T-helper 2 cell treated with Interferon-gamma antibody and Interleukin-4, amounts not matched to agents 100 ng/mL and 5 ng/mL, for 36 hours (primary cell): ENCODE measurements at regions not wholly inside any gene's neighbourhood (a gene's known extent, or its start where the extent isn't known, plus 50 kb on each side); places are given as distances from the start of the nearest gene placed in this dataset.

Experiments used
- intact Hi-C: fragments of 100-400 bp; cut with micrococcal nuclease; formaldehyde crosslinking; loops from one replicate; pipeline ENCODE4 v1.15.1; 2023

DNA sequence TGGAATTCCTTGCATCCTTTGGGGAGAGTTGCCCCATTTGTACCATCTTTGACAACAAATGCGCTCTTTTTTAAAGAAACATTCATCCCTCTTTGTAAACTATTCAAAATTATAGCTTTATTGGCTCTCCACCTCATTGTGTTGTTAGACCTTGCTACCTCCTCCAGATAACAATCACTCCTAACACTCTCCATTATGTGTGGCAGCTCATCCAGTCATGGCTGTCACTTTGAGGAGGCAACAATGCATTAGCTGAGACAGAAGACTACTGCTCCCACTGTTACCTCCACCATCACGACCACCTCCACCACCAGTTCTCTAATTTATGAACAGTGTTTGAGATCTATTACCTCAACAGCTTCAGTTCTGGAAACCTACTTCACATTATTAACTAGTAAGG is 339.1 kb downstream of the FRK start:
- intact Hi-C loops = no loop called here

DNA sequence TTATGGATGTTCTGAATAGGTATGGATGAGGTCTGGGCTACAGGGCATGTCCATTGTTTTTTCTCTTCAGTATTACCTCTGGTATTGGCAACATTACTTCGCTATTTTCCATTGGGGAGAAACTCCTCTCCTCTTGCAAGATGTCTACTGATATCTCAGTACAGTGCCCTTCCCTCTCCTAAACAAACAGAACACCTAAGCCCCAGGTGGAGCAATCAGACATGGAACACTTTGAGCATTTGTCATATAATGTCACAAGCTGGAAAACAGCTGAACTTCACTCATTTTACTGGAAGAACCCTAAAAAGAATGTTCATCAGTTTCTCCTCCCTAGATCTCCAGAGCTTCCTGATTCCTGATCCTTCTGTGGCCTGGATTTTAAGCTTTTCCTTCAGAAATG is 339.8 kb downstream of the FRK start:
- intact Hi-C loops = no loop called here

DNA sequence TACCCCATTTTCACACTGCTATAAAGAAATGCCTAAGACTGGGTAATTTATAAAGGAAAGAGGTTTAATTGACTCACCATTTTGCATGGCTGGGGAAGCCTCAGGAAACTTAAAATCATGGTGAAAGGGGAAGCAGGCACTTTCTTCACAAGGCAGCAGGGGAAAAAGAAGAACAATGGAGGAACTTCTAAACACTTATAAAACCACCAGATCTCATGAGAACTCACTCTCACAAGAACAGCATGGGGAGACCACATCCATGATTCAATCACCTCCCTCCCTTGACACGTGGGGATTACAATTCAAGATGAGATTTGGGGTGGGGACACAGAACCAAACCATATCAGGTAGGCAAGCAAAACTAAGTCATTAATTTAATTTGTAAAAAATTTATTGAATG is 343.2 kb downstream of the FRK start:
- intact Hi-C loops = no loop called here

DNA sequence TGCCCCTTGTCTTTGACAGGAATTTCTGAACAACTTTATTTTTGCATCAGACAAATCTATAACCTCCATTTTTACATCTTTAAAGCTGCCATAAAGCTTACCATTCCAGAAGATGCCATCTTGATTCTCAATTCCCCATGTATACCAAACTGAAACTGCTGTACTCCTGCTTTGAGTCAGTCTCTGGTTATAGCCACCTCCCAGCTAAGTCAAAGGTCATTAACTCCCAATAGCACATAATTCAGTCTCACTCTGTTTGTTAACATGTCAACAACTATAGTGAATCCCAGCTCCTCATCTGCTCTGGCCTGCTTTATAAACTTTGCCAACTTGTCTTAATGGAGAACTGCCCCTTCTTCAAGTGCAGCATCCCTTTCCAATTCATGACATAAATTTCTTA is 343.6 kb downstream of the FRK start:
- intact Hi-C loops = no loop called here

DNA sequence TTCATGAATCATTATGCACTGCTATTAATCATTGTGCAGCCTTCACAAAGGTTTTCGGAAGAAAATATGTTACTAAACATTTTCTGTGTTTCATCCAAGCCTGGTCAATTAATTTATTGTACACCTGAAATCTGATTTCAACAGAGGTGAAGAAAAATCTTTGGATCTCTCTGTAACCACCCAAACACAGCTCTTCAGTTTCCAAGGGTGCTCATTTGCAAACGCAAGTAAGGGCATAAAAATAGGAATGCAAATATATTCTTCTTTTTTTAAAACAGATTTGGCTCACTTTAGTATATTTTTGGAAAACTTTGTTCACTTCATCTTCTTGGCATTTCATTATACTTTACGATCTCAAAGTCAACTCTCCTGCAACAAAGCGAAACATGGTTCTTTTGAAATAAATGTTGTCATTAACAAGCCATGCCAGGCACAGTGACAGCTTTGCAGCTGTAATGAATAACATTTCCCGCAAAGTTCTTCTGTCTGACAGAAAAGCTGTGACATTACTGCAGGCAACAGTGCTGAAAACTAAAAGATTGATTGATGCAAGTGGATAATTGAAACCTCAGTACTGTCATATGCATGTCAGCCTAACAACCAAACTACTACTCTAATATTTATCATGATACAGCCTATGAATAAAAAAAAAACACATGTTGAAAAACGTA is 348.3 kb downstream of the FRK start:
- intact Hi-C loops = no loop called here

DNA sequence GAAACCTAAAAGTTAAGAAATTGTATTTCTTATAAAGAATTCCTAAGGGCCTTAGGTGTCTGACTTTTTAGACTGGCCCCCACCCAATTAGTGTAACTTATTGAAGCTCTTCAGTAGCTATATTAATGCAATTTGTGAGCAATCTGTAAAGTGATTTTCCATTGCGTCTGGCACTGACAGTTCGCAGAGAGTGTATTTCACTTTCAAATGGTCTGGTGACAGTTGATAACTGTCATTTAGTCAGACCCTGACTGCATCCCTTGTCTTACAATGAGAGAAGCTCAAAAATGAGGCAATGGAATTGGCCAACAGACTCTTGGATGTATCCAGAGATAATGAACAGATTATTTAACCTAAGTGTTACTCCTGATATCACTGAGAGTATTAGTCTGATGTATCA is 351.8 kb downstream of the FRK start:
- intact Hi-C loops = no loop called here

DNA sequence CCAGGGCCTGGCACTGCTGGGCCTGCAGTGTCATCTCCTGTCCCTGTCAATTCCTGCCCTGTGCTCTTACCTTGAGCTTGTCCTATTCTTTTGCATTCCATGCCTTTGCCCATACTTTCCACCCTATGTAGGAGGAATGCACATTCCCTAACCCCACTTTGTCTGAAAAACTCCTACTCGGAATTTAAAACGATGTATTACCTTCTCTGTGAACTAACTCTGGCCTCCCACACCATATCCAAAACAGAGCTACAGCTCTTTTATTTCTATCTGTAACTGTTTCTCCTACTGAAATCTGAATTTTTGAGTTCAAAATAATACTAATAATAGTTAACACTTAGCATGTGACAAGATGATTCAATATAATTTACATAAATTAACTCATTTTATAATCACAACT is 353.7 kb downstream of the FRK start:
- intact Hi-C loops = no loop called here

DNA sequence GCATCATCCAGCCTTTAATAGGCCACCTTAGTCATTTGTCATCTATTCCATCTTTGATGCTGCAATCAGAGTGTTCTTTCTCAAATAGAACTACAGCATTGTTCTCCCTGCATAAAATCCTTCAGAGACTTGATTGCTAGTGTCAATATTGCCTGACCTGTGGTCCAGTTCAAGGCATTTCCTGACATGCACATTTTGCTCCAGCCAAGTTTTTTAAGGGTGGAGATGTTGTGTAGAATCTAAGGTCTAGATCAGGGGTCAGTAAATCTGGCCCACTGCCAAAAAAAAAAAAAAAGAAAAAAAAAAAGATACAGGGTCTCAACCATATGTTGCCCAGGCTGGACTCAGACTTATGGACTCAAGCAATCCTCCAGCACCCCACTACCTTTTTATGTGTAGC is 354.4 kb downstream of the FRK start:
- intact Hi-C loops = no loop called here

DNA sequence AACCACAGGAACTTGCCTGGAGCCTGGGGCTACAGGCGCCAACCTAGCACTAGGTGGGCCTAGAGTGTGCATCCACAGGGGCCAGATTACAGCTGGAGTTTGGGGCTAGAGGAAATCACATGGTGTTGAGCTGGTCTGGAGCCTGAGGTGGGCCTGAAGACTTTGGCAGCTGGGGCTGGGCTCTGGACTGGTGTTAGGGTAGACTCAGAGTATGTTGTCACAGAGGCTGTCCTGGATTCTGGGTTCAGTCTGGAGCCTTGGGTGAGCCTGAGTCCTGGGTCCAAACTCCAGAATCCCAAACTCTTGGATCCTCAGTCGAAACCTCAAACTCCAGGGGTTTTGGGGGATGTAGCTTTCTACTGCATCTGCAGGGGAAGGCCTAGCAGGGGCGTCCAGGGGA is 356.7 kb downstream of the FRK start:
- intact Hi-C loops = no loop called here

DNA sequence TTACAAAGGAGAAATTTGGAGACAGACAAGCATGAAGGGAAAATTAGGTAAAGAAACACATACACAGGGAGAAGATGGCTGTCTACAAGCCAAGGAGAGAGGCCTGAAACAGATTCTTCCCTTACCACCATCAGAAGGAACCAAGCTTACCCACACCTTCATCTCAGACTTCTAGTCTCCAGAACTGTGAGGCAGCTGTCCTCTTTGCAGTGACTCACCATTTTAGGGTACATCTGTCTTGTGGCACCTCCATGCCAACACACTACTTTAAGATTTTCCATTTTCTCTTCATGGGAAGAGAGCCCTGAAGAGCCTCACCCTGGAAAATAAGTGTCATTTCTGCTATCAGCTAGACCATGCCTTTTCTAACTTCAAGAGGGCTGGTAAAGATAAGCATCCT is 369.3 kb downstream of the FRK start:
- intact Hi-C loops = no loop called here

DNA sequence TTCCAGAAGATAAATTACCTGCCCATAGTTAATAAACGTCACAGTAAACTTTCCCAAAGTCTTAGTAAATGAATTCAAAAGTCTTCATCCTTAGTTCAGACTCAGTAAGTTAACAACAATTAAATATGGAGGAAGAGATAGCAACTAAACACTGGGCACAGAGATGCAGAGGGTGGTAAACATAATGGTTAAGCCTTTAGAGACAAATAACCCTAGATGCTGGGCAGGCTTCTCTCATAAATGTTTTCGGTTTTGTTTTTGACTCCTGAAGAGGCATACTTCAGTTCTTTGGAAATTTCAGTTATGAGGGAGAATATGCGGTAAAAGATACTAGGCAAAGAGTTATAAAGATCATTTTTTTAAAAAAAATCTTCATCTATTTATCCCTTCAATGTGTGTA is 369.8 kb downstream of the FRK start:
- intact Hi-C loops = no loop called here

DNA sequence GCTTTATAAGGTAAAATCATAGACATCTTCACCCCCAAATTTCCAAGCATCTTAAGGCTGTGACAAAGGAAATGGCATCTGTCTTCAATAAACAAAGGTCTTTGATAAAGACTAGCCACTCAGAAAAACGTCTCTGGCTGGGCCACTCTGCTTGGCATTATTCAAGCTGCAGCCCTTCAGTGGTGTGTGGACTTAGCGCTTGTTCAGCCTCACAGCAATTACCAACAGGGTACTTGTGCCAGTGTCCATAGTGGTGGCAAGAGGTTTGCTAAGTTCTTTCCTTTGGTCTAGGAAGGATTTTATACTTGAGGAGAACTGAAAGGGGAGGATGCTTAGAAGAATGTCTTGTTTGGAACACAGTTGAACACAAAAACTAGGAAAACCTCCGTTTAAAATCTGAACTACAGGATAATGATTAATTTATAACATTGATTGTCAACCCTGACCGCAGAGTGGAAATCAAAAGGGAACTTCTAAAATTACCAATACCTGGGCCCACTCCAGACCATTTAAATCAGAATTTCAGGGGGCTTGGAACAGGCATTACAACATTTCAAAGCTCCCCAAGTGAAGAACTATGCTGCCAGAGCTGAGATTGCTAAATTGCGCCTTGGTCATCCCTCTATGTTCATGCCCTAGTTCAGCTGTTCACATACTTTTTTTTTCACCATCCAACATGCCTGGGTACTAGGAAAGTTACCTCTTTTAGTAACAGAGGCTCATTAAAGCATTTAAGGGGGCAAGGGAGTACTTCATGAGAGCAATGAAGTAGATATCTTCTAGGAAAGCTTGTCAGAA is 378.5 kb downstream of the FRK start:
- intact Hi-C loops = no loop called here

DNA sequence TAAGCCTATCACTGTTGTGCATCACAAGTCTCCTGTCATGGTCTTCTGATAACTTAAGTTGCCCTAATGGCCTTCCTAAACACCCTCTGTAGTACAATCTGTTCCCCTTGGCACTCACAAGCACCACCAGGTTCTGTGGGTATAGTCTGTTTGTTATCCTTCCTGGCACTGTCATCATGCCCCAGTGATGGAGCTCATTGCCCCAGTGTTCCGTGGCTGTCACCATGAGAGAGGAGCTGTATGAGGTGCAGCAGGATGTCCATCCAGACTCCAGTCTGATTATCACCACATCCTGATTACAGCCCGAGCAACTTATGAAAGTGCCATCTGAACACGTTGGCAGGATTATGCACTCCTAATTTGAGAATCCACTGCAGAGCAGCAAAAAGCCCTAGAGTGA is 380.1 kb downstream of the FRK start:
- intact Hi-C loops = no loop called here

DNA sequence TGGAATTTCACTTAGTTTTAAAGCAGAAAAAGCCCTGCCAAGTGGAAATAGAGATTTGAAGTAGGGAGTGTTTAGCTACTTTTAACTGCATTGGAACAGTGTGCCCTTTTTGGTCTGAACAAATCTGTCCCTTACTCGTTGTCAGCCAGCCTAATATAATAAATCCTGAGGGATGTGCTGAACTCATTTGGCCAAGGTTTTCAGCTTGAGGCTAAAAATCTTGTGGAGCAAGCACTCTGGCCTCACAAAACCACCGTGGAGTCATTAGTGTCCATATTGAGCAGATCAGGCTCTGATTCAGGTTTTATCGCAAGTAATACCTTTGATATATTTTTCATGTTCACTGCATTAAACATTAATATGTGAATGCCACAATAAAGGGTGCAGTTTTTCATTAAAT is 383.5 kb downstream of the FRK start:
- intact Hi-C loops = no loop called here

DNA sequence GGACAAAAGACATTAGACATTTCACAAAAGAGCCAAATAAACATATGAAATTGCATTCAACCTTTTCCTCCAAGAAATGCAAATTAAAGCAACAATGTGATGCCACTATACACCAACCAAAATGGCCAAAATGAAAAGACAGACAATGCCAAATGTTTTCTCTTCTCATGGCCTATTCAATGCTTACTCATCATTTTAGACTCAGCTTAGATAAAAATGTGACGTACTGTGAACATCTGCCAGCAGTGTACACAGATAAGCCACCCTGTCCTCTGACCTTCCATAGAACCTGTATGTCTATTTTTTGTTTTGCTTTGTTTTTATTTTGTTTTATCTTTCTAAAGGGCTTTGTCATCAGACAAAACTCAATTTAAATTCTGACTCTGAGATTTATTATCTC is 385.2 kb downstream of the FRK start:
- intact Hi-C loops = no loop called here

DNA sequence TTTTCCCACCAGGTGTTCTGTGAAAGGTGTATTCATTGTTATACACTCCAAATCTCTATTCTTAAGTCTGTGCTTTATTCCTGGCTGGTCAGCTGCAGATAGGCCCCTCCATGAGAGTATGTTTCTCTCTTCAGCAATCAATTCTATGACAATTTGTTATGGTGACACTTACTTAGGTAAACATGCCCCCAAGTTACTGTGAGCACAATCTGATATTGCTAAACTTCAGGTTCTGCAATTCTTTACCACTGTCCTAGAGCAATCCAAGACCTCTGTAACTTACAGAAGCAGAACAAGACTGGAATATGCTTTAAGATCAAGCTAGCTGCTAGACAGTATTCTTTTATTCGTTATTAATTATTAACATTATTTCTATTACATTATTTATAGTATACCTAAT is 391.9 kb downstream of the FRK start:
- intact Hi-C loops = no loop called here

DNA sequence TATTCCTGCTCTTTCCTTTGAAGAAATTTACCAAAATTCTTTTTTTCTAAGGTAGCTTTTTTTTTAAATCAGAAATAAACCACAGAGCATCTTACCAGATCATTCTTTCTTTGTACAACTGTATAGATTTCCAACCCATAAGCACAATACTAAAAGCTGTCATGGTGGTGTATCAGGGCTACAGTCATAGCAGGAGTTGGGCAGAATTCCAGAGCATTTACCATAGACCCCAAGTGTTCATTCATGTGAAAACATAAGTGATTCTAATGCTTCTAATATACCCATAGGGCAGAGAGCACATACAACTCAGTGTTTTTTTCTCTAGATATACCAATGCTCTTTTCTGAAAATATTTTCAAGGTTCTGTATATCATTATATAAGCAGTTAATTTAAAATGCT is 392.5 kb downstream of the FRK start:
- intact Hi-C loops = no loop called here

DNA sequence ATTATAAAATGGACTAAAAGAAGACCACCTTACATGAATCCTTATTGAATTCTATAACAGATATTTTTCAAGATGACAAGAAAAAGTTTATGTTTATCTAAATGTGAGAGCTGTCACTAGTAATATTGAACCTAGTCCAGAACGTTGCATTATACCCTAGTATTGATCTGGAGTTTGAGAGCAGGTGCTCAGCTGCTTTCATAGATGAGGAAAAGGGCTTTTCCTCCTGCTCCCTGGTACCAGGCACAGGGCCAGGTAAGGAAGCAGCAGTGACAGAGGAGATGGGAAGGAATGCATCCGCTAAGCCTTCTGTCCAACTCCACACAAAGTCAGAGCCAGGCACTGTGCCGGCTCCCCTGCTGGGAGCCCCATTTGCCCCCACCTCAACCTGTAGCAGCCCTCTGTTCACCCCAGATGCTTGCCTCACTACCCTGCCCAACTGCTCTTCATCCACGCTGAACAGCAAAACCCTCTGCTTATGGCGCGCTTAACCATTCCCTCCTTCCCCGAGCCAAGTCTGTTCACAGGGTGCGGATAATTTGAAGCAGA is 393.1 kb downstream of the FRK start:
- intact Hi-C loops = no loop called here

DNA sequence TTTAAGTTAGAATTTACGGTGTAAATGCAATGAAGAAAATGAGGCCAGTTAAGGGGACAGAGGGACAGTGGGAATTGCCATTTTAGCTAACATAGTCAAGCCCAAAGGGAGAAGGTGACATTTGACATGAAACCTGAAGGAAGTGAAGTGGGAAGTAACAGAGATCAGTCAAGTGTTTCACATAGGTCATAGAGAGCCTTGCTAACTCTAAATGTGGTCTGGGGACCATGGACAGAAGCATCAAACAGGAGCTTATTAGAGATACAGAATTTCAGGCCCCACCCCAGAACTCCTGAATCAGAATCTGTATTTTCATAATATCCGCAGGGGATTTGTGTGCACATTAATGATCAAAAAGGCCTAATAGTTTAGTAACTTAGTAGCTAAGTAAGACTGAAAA is 393.7 kb downstream of the FRK start:
- intact Hi-C loops = no loop called here

DNA sequence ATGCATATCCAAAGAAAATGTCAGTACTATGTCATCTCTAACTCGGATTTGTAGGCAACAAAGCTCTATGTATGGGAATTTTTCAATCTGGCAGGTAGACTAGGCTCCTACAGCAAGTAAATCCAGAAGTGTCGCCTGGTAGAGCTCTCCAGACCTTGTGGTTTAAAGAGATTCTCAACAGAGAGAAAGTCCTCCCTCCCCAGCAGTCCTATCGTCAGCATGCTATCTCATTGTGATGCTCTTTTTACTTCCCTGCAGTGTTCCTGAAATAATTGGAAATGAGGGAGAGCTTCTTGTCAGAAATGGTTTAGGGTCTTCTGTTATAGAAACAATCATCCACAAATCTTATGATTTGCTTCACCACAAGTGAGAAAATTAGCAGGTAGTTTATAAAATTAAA is 395.4 kb downstream of the FRK start:
- intact Hi-C loops = no loop called here

DNA sequence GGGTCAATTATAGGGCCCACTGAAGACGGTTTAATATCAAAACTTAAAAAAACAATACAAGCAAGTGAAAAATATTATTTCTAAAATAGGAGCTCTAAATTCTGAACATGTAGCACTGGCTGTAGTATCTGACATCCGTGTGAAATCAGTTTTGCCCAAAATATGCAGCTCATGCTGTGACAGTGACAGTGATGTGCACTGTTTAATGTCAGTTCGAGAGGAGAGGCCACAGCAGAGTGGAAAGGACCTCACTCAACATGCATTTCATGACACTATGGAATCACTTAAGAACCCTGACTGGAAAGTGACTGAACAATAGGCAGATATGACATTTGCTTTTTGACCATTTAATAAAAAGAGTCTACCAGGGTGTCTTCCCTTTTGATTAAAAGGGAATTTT is 397.0 kb downstream of the FRK start:
- intact Hi-C loops = no loop called here

DNA sequence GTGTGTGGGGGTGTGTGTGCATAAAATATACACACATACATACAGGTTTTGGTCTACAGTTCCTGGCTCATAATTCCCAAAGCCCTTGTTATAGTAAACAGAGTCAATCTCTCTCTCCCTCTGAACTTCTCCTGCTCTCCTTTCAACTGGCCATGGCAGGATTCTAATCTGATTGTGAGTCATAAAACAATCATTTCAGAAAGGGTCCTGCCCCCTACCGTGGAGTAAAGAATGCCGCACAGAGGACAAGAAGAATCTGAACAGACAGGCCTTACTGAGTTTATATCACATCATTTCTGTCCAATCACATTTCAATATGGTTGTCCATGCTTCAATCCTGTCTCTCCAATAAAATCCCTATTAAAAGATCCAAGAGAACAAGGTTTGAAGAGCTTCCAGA is 416.9 kb downstream of the FRK start:
- intact Hi-C loops = no loop called here

DNA sequence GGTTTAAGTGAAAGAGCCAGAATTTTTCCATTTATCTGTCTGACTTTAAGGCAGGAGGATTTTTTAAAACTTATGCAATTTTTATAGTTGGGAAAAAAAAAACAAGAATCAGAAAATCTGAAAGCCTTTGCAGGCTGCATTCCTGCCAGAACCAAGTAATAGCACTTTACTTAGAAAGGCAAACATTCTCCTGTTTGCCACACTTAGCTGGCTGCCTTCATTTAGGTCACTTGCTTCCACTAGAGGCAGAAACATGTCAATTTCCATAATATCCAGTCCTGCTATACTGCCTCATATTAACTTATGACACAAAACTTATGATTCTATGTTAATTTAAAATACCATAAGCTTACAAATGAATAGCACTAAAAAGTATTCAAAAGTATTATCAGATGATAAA is 425.8 kb downstream of the FRK start:
- intact Hi-C loops = no loop called here
